ENCODE measurements at regions not wholly inside any gene's neighbourhood (a gene's known extent, or its start where the extent isn't known, plus 50 kb on each side); places are given as distances from the start of the nearest gene placed in this dataset.

- no peak overlapping the region for H3K27ac ChIP-seq
- WGBS, 2 donors = 20 to 29% methylated on average over 2 of the region's 2 CpGs
- H3K9me3 ChIP-seq = no peaks in the 10 kb centered on the region
- H3K4me1 ChIP-seq = no peaks in the 10 kb centered on the region
- no peaks in the 10 kb centered on the region for H3K36me3 ChIP-seq
- DNase-seq (ENCODE audit: low spot score in 2 of 2) = no peak
- no peak overlapping the region for H3K4me3 ChIP-seq
- TF ChIP-seq EP300 (IDR thresholded peaks at IDR 0.05) = no peak
- TF ChIP-seq CTCF (IDR thresholded peaks at IDR 0.05) = no peak
- no peak for TF ChIP-seq POLR2A (IDR thresholded peaks at IDR 0.05)
- H3K27me3 ChIP-seq = no peaks in the 10 kb centered on the region
These were observed 118.7 kb downstream of the ZIC3 start for GRCh38 chrX:137684591-137684990.

GRCh38 chrX:137695417-137695816 lies 129.5 kb downstream of the ZIC3 start:
- Histone ChIP-seq H3K4me3 (no peak overlapping the region), H3K36me3 (no peaks in the 10 kb centered on the region), H3K27ac (no peak overlapping the region), H3K27me3 (no peaks in the 10 kb centered on the region), H3K9me3 (no peaks in the 10 kb centered on the region), H3K4me1 (no peaks in the 10 kb centered on the region)
- DNase-seq (ENCODE audit: low spot score in 2 of 2) = no peak
- TF ChIP-seq POLR2A (IDR thresholded peaks at IDR 0.05) (no peak), CTCF (IDR thresholded peaks at IDR 0.05) (no peak), EP300 (IDR thresholded peaks at IDR 0.05) (no peak)

- H3K9me3 ChIP-seq = no peaks in the 10 kb centered on the region
- DNase-seq (ENCODE audit: low spot score in 2 of 2) = no peak
- H3K27ac ChIP-seq = no peak overlapping the region
- no peak overlapping the region for H3K4me3 ChIP-seq
- TF ChIP-seq EP300 (IDR thresholded peaks at IDR 0.05) = no peak
- TF ChIP-seq CTCF (IDR thresholded peaks at IDR 0.05) = no peak
- TF ChIP-seq POLR2A (IDR thresholded peaks at IDR 0.05) = no peak
- H3K4me1 ChIP-seq = no peaks in the 10 kb centered on the region
- no peaks in the 10 kb centered on the region for H3K27me3 ChIP-seq
- H3K36me3 ChIP-seq = no peaks in the 10 kb centered on the region
These were observed 141.4 kb downstream of the ZIC3 start for GRCh38 chrX:137707348-137707747.

DNA sequence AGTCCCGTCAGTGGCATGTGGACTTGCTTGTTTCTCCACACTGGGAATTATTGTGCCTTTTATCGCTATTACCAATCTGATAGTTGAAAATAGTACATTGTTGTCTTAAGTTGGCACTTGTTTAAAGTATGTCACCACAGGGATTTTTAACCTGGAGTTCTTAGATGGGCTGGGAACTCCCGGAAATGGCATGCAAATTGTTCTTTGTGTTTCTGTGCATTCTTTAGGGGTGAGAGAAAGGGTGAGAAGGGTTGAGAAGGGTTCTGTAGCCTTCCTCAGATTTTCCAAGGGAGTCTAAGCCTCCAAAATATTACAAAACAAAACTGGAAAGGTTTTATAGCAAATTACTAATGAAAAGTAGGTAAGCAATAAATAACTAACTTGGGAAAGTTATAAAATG lies 176.9 kb downstream of the ZIC3 start:
- no peak overlapping the region for H3K27ac ChIP-seq
- no peaks in the 10 kb centered on the region for H3K4me1 ChIP-seq
- H3K4me3 ChIP-seq = no peak overlapping the region
- H3K27me3 ChIP-seq = no peaks in the 10 kb centered on the region
- 59 to 71% methylated on average over 3 of the region's 3 CpGs for WGBS, 2 donors
- H3K36me3 ChIP-seq = no peaks in the 10 kb centered on the region
- TF ChIP-seq POLR2A (IDR thresholded peaks at IDR 0.05) (no peak), EP300 (IDR thresholded peaks at IDR 0.05) (no peak), CTCF (IDR thresholded peaks at IDR 0.05) (no peak)
- no peak for DNase-seq (ENCODE audit: low spot score in 2 of 2)
- no peaks in the 10 kb centered on the region for H3K9me3 ChIP-seq

DNA sequence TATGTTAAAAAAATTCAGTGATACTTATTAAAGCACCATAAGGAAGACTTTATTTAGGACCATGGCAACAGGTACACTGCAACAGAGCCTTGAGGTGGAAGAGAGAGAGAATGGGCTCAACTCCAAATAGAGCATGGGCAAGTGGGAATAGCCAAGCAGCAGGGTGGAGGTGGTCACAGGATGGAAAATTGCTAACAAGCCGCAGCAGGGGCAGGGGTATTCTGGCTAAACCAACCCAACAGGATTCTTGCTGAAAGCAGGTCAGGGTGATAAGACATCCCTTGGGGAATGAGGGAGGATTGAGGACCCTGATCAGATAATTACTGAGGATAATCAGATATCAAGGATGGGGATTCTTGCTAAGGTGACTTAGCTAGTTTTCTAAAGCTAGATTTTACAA lies 177.5 kb downstream of the ZIC3 start:
- no peak overlapping the region for H3K4me3 ChIP-seq
- H3K4me1 ChIP-seq = no peaks in the 10 kb centered on the region
- H3K27ac ChIP-seq = no peak overlapping the region
- DNase-seq (ENCODE audit: low spot score in 2 of 2) = no peak
- no peak for TF ChIP-seq EP300 (IDR thresholded peaks at IDR 0.05)
- TF ChIP-seq CTCF (IDR thresholded peaks at IDR 0.05) = no peak
- no peak for TF ChIP-seq POLR2A (IDR thresholded peaks at IDR 0.05)
- no peaks in the 10 kb centered on the region for H3K9me3 ChIP-seq
- H3K27me3 ChIP-seq = no peaks in the 10 kb centered on the region
- WGBS, 2 donors = 64 to 81% methylated on average over 1 of the region's 1 CpG
- no peaks in the 10 kb centered on the region for H3K36me3 ChIP-seq
